Neural progenitor cell (in vitro differentiated cells): ENCODE measurements at regions not wholly inside any gene's neighbourhood (a gene's known extent, or its start where the extent isn't known, plus 50 kb on each side); places are given as distances from the start of the nearest gene placed in this dataset.
A peak's percentile ranks its signal among the peaks of the same experiment; 100 is the strongest.

ENCODE experiments used
- DNase-seq: peaks from one replicate; pipeline ENCODE4 v3.0.0-alpha.2; 2016; ENCODE audit warnings: low spot score
- H2AFZ ChIP-seq: fragments of 200-600 bp; sonication (generic); replicated peaks from 2 replicates; pipeline ENCODE4 v1.6.1; 2016; ENCODE audit warnings: antibody characterized with exemption
- H3F3A ChIP-seq: fragments of 200-600 bp; sonication (generic); 2 replicates; pipeline ENCODE4 v1.6.1; 2016; ENCODE audit warnings: antibody characterized with exemption, low read depth
- H3K27ac ChIP-seq: fragments of 200-600 bp; sonication (generic); 2 replicates; pipeline ENCODE4 v1.5.1; 2016; ENCODE audit warnings: mild to moderate bottlenecking
- H3K27me3 ChIP-seq: fragments of 200-600 bp; sonication (generic); 2 replicates; pipeline ENCODE4 v1.6.1; 2016; ENCODE audit warnings: mild to moderate bottlenecking, moderate library complexity
- H3K36me3 ChIP-seq: fragments of 200-600 bp; sonication (generic); 2 replicates; pipeline ENCODE4 v1.5.1; 2016
- H3K4me1 ChIP-seq: fragments of 200-600 bp; sonication (generic); 2 replicates; pipeline ENCODE4 v1.6.1; 2016; ENCODE audit warnings: mixed run types
- H3K4me2 ChIP-seq: fragments of 200-600 bp; sonication (generic); 2 replicates; pipeline ENCODE4 v1.6.1; 2016
- H3K4me3 ChIP-seq: fragments of 200-600 bp; sonication (generic); 2 replicates; pipeline ENCODE4 v1.5.1; 2016
- H3K79me2 ChIP-seq: fragments of 200-600 bp; sonication (generic); 2 replicates; pipeline ENCODE4 v1.6.1; 2016; ENCODE audit warnings: low read depth
- H3K9ac ChIP-seq: fragments of 200-600 bp; sonication (generic); 2 replicates; pipeline ENCODE4 v1.6.1; 2016
- H3K9me3 ChIP-seq: fragments of 200-600 bp; sonication (generic); 2 replicates; pipeline ENCODE4 v1.5.1; 2016; ENCODE audit warnings: low read depth
- H4K20me1 ChIP-seq: fragments of 200-600 bp; sonication (generic); 2 replicates; pipeline ENCODE4 v1.6.1; 2016; ENCODE audit warnings: low read depth
- H3K27ac Mint-ChIP-seq: 3 replicates; pipeline ENCODE4 v1.8.0; 2021; ENCODE audit warnings: mixed read lengths
- H3K27me3 Mint-ChIP-seq: 2 replicates; pipeline ENCODE4 v1.8.0; 2022; ENCODE audit warnings: low read depth, mild to moderate bottlenecking, inconsistent platforms, moderate library complexity, mixed read lengths; ENCODE audit not compliant: insufficient read depth
- H3K36me3 Mint-ChIP-seq: 3 replicates; pipeline ENCODE4 v1.8.0; 2021; ENCODE audit warnings: mixed read lengths
- H3K4me1 Mint-ChIP-seq: 3 replicates; pipeline ENCODE4 v1.8.0; 2021; ENCODE audit warnings: mixed read lengths
- H3K4me3 Mint-ChIP-seq: 3 replicates; pipeline ENCODE4 v1.8.0; 2021; ENCODE audit warnings: mild to moderate bottlenecking, moderate library complexity, mixed read lengths
- H3K9me3 Mint-ChIP-seq: 3 replicates; pipeline ENCODE4 v1.8.0; 2020; ENCODE audit warnings: mixed read lengths
- EZH2 ChIP-seq: fragments of 200-600 bp; sonication (generic); IDR thresholded peaks from 2 replicates; pipeline ENCODE4 v1.6.1; 2017; ENCODE audit warnings: antibody characterized with exemption, mild to moderate bottlenecking, moderate library complexity
- EZH2phosphoT487 ChIP-seq: fragments of 200-600 bp; sonication (generic); IDR thresholded peaks from 2 replicates; pipeline ENCODE4 v1.6.1; 2017; ENCODE audit warnings: antibody characterized with exemption
- TF ChIP-seq, protein P1 (sequence below): fragments of 200-600 bp; sonication (generic); IDR thresholded peaks from 2 replicates; pipeline ENCODE4 v1.5.1; 2017; ENCODE audit warnings: antibody characterized with exemption, mild to moderate bottlenecking

DNA sequence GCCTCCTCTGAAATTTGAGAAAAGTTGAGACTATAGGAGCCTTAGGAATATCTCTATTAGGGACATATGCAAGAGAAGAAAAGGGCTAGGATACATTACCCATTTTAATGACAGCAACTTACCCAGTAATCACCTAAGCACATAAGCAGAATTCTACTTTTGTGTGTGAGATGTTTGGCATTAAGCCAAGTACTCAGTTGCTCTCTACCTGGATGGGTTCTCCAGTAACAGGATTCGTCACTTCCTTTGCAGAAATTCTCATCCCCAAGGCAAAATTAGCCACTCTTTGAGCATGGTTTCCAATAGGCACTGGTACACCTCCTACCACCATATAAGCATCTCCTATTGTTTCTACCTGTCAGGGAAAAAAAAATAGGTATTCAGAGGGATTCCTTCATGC, 95.1 kb downstream of the C13orf42 start:
- H3K9ac ChIP-seq: no peak overlapping the region
- DNase-seq: no peak
- H3K27me3 ChIP-seq: no peaks in the 10 kb centered on the region
- H3K4me3 Mint-ChIP-seq: no peak overlapping the region
- H2AFZ ChIP-seq: peak overlapping the region; percentile 66
- no peak overlapping the region for H3K27ac ChIP-seq
- no peak overlapping the region for H3K27ac Mint-ChIP-seq
- TF ChIP-seq, protein P1, sequence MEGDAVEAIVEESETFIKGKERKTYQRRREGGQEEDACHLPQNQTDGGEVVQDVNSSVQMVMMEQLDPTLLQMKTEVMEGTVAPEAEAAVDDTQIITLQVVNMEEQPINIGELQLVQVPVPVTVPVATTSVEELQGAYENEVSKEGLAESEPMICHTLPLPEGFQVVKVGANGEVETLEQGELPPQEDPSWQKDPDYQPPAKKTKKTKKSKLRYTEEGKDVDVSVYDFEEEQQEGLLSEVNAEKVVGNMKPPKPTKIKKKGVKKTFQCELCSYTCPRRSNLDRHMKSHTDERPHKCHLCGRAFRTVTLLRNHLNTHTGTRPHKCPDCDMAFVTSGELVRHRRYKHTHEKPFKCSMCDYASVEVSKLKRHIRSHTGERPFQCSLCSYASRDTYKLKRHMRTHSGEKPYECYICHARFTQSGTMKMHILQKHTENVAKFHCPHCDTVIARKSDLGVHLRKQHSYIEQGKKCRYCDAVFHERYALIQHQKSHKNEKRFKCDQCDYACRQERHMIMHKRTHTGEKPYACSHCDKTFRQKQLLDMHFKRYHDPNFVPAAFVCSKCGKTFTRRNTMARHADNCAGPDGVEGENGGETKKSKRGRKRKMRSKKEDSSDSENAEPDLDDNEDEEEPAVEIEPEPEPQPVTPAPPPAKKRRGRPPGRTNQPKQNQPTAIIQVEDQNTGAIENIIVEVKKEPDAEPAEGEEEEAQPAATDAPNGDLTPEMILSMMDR: no peak
- TF ChIP-seq EZH2phosphoT487 (no peak), EZH2 (no peak)
- no peaks in the 10 kb centered on the region for H3K79me2 ChIP-seq
- no peak overlapping the region for H3K4me3 ChIP-seq
- no peaks in the 10 kb centered on the region for H3K27me3 Mint-ChIP-seq
- H3K4me1 Mint-ChIP-seq: peaks cover 3% of the 10 kb centered on the region
- no peaks in the 10 kb centered on the region for H3F3A ChIP-seq
- no peaks in the 10 kb centered on the region for H3K4me1 ChIP-seq
- H3K36me3 ChIP-seq: no peaks in the 10 kb centered on the region
- peaks cover 11% of the 10 kb centered on the region for H3K9me3 Mint-ChIP-seq
- peaks cover 9% of the 10 kb centered on the region for H3K9me3 ChIP-seq
- H3K36me3 Mint-ChIP-seq: no peaks in the 10 kb centered on the region
- H4K20me1 ChIP-seq: no peaks in the 10 kb centered on the region
- H3K4me2 ChIP-seq: no peak overlapping the region

- Histone ChIP-seq H3K36me3 (no peaks in the 10 kb centered on the region), H3K27me3 (no peaks in the 10 kb centered on the region), H3K4me2 (no peak overlapping the region), H3F3A (no peaks in the 10 kb centered on the region), H3K4me1 (peaks cover 6% of the 10 kb centered on the region), H3K9ac (no peak overlapping the region), H3K27ac (no peak overlapping the region), H2AFZ (no peak overlapping the region), H3K79me2 (no peaks in the 10 kb centered on the region), H3K4me3 (no peak overlapping the region), H3K9me3 (peaks cover 9% of the 10 kb centered on the region), H4K20me1 (no peaks in the 10 kb centered on the region)
- Mint-ChIP-seq H3K9me3 (peaks cover 11% of the 10 kb centered on the region), H3K27ac (no peak overlapping the region), H3K27me3 (no peaks in the 10 kb centered on the region), H3K4me3 (no peak overlapping the region), H3K36me3 (no peaks in the 10 kb centered on the region), H3K4me1 (peaks cover 4% of the 10 kb centered on the region)
- no peak for TF ChIP-seq EZH2
- no peak for TF ChIP-seq EZH2phosphoT487
- TF ChIP-seq, protein P1: no peak
- DNase-seq: no peak
These were observed 100.0 kb downstream of the RNASEH2B start for GRCh38 chr13:51009597-51009996.

DNA sequence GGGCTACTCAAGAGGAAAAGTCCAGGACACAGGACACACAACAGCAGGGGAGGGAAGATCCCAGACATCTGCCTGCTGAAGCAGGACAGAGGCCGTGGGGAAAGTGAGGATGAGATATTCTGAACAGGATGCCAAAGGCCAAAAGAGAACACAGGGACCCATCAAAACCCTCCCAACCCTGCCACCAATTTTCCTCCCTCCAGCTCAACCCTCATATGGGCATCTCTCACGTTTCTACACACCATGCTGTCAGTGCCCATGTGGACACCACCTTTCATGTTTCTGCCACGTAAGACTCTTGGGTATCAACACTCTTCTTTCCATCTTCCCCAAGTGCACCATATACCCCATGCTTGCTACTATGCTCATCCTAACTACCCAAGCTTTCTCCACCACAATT, 97.6 kb downstream of the RNASEH2B start:
- DNase-seq: no peak
- no peak for TF ChIP-seq EZH2phosphoT487
- TF ChIP-seq, protein P1: no peak
- no peak for TF ChIP-seq EZH2
- no peaks in the 10 kb centered on the region for H3K79me2 ChIP-seq
- Mint-ChIP-seq H3K4me1 (peaks cover 5% of the 10 kb centered on the region), H3K9me3 (no peaks in the 10 kb centered on the region), H3K36me3 (no peaks in the 10 kb centered on the region), H3K27me3 (no peaks in the 10 kb centered on the region), H3K27ac (no peak overlapping the region), H3K4me3 (no peak overlapping the region)
- no peak overlapping the region for H3K9ac ChIP-seq
- no peaks in the 10 kb centered on the region for H3K9me3 ChIP-seq
- H4K20me1 ChIP-seq: no peaks in the 10 kb centered on the region
- no peaks in the 10 kb centered on the region for H3K36me3 ChIP-seq
- H3F3A ChIP-seq: no peaks in the 10 kb centered on the region
- H2AFZ ChIP-seq: no peak overlapping the region
- H3K4me1 ChIP-seq: peaks cover 6% of the 10 kb centered on the region
- no peak overlapping the region for H3K4me2 ChIP-seq
- H3K4me3 ChIP-seq: no peak overlapping the region
- no peaks in the 10 kb centered on the region for H3K27me3 ChIP-seq
- H3K27ac ChIP-seq: no peak overlapping the region
